ENCODE measurements at regions not wholly inside any gene's neighbourhood (a gene's known extent, or its start where the extent isn't known, plus 50 kb on each side); places are given as distances from the start of the nearest gene placed in this dataset.

- TF ChIP-seq CTCF (IDR thresholded peaks at IDR 0.05) (no peak), POLR2A (IDR thresholded peaks at IDR 0.05) (no peak)
Measured at GRCh38 chr5:23400951-23401350, 106.5 kb upstream of the PRDM9 start.
